K562 (cell line): ENCODE measurements at regions not wholly inside any gene's neighbourhood (a gene's known extent, or its start where the extent isn't known, plus 50 kb on each side); places are given as distances from the start of the nearest gene placed in this dataset.

Experiments used
- CHD2 ChIP-seq: IDR thresholded peaks from 2 replicates; pipeline ENCODE4 v1.6.1; 2011; ENCODE audit warnings: low read depth, low read length
- CTBP1 ChIP-seq: fragments of 450-650 bp; IDR thresholded peaks from 2 replicates; pipeline ENCODE4 v1.6.1; 2016; ENCODE audit warnings: borderline replicate concordance
- HDAC2 ChIP-seq: fragments of 450-650 bp; IDR thresholded peaks from 2 replicates; pipeline ENCODE4 v1.6.1; 2016; ENCODE audit warnings: mild to moderate bottlenecking
- SRSF9 ChIP-seq: fragments of 200-400 bp; formaldehyde crosslinking; IDR thresholded peaks from 2 replicates; pipeline ENCODE4 v1.6.1; 2017; ENCODE audit warnings: low read depth, low read length, borderline replicate concordance
- TF ChIP-seq, protein P1 (sequence below): fragments of 250-450 bp; sonication (Bioruptor Pico); IDR thresholded peaks from 2 replicates; pipeline ENCODE4 v1.4.0; 2020

DNA sequence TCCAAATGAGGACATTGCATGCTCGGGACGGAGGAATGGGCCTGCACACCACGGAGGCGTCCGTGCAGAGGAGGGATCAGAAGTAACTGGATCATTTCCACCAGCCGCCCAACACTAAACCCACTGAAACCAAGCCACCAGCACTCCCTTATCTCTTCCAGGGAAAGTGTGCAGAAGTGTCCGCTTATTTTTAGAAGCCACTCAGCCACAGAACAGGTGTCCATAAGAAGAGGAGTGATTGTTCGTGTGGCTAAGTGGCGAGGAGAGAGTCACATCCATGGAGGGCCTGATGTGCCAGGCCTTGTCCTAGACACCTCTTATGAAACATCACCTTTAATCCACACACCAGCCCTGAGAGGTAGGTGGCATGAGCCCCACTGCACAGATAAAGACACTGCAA lies 407.9 kb upstream of the NPVF start:
- TF ChIP-seq, protein P1, sequence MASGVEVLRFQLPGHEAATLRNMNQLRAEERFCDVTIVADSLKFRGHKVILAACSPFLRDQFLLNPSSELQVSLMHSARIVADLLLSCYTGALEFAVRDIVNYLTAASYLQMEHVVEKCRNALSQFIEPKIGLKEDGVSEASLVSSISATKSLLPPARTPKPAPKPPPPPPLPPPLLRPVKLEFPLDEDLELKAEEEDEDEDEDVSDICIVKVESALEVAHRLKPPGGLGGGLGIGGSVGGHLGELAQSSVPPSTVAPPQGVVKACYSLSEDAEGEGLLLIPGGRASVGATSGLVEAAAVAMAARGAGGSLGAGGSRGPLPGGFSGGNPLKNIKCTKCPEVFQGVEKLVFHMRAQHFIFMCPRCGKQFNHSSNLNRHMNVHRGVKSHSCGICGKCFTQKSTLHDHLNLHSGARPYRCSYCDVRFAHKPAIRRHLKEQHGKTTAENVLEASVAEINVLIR, result no peak
- no peak for TF ChIP-seq CTBP1
- no peak for TF ChIP-seq SRSF9
- TF ChIP-seq HDAC2, result no peak
- no peak for TF ChIP-seq CHD2
